Stomach (tissue), 8 donors: ENCODE measurements at regions not wholly inside any gene's neighbourhood (a gene's known extent, or its start where the extent isn't known, plus 50 kb on each side); places are given as distances from the start of the nearest gene placed in this dataset.

ENCODE experiments used
- DNase-seq, 2 donors: peaks; one replicate each; pipeline versions ENCODE4 v3.0.0 to v3.0.0-alpha.2; 2013 to 2019
- H3K27ac ChIP-seq, 5 donors: fragments of 200-600 bp in 4 of 5; sonication (generic) in 4 of 5; one replicate each; pipeline ENCODE4 v1.5.1; 2013 to 2019; ENCODE audit warnings: mild to moderate bottlenecking in 1 of 5, moderate library complexity in 1 of 5
- H3K27me3 ChIP-seq, 3 donors: fragments of 200-600 bp; sonication (generic); one replicate each; pipeline ENCODE4 v1.5.1; 2017 to 2019; ENCODE audit warnings: mixed run types in 1 of 3
- H3K36me3 ChIP-seq, 4 donors: fragments of 200-600 bp; sonication (generic); 1 replicate in 3 of 4; 2 replicates in 1 of 4; pipeline ENCODE4 v1.5.1; 2016 to 2019
- H3K4me1 ChIP-seq, 4 donors: fragments of 200-600 bp; sonication (generic); one replicate each; pipeline ENCODE4 v1.5.1; 2016 to 2019
- H3K4me3 ChIP-seq, 4 donors: fragments of 200-600 bp; sonication (generic) in 3 of 4; one replicate each; pipeline ENCODE4 v1.5.1; 2016 to 2019; ENCODE audit warnings: mild to moderate bottlenecking in 1 of 4
- H3K9me3 ChIP-seq, 4 donors: fragments of 200-600 bp; sonication (generic); one replicate each; pipeline ENCODE4 v1.5.1; 2016 to 2019
- EP300 ChIP-seq: sonication (generic); formaldehyde crosslinking; IDR thresholded peaks from one replicate; pipeline ENCODE4 v1.6.1; 2017; ENCODE audit warnings: antibody characterized with exemption
- POLR2A ChIP-seq, 4 donors: fragments of 450-650 bp; IDR thresholded peaks; one replicate each; pipeline ENCODE4 v1.6.1; 2016; ENCODE audit warnings: antibody characterized with exemption in 4 of 4, control low read depth in 2 of 4, mild to moderate bottlenecking in 1 of 4, moderate library complexity in 1 of 4
- POLR2AphosphoS5 ChIP-seq, 3 donors: sonication (generic); formaldehyde crosslinking; IDR thresholded peaks; one replicate each; pipeline ENCODE4 v1.6.1; 2016; ENCODE audit warnings: antibody characterized with exemption in 3 of 3
- WGBS, 5 donors: extraction: QIAGEN DNeasy Blood & Tissue Kit in 3 of 5; methylation state at CpG; one replicate each; pipeline versions ENCODE4 v1.1.5 to v1.1.7; 2013 to 2018; 5-methylcytosine and 5-hydroxymethylcytosine counted together
- intact Hi-C: fragments of 100-400 bp; cut with DNase I; formaldehyde crosslinking; loops from one replicate; pipeline ENCODE4 v1.15.1; 2023; ENCODE audit warnings: low total_unique reads
- TF ChIP-seq, protein P1 (sequence below), 7 experiments: fragments of 450-650 bp in 4 of 7; fragments of 200-600 bp in 3 of 7; sonication (generic) in 3 of 7; IDR thresholded peaks; one replicate each; pipeline ENCODE4 v1.5.1; 2016 to 2019; ENCODE audit warnings: antibody characterized with exemption in 7 of 7, control low read depth in 2 of 7, mild to moderate bottlenecking in 1 of 7
- donor health status: healthy with polysubstance abuse.
- donor health status: Bipolar disorder and iron deficiency.
- donor health status: healthy.

DNA sequence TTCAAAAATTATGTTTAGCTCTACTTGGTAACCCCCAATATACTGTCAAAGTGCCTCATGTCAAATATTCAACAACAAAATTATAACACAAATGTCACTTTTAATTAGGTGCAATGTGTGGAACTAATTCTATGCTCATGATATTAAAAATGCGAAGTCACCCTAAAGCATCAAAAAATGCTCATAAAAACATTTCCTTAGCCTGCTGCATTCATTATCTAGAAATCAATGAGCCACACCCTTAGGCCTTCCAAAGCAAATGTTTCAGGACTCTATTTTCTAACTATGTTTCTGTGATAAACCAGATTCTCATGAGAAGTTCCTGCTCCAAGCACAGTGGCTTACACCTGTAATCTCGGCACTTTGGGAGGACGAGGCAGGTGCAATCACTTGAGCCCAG lies 75.0 kb upstream of the ANK3 start:
- intact Hi-C loops: no loop called here
- WGBS, 5 donors: 77 to 93% (median 86%) methylated on average over 3 of the region's 3 CpGs
- Histone ChIP-seq H3K36me3 (no peaks in the 10 kb centered on the region), H3K9me3 (no peaks in the 10 kb centered on the region), H3K27me3 (no peaks in the 10 kb centered on the region), H3K27ac (no peak overlapping the region), H3K4me3 (no peak overlapping the region), H3K4me1 (no peaks in the 10 kb centered on the region)
- TF ChIP-seq POLR2AphosphoS5 (IDR thresholded peaks at IDR 0.05): no peak
- TF ChIP-seq POLR2A (IDR thresholded peaks at IDR 0.05): no peak
- TF ChIP-seq EP300: no peak
- TF ChIP-seq, protein P1, sequence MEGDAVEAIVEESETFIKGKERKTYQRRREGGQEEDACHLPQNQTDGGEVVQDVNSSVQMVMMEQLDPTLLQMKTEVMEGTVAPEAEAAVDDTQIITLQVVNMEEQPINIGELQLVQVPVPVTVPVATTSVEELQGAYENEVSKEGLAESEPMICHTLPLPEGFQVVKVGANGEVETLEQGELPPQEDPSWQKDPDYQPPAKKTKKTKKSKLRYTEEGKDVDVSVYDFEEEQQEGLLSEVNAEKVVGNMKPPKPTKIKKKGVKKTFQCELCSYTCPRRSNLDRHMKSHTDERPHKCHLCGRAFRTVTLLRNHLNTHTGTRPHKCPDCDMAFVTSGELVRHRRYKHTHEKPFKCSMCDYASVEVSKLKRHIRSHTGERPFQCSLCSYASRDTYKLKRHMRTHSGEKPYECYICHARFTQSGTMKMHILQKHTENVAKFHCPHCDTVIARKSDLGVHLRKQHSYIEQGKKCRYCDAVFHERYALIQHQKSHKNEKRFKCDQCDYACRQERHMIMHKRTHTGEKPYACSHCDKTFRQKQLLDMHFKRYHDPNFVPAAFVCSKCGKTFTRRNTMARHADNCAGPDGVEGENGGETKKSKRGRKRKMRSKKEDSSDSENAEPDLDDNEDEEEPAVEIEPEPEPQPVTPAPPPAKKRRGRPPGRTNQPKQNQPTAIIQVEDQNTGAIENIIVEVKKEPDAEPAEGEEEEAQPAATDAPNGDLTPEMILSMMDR (IDR thresholded peaks at IDR 0.05): no peak
- DNase-seq: no peak

DNA sequence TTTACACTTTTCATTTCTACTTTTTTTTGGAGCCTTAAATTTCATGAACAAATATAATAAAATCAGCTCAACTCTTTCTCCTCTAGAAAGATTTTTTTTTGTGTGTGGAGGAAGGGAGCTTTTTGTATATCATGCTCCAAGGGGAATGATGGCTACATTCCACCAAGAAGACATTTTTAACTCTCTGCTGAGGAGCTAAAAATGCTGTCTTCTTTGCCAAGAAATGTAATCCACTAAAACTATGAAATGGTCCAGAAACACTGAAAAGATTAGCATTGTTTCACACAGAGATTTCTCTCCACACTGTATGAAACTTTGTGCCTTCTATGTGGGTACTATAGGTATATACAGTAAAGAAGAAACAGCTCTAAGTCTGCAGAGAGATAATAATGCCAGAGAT lies 74.1 kb upstream of the ANK3 start:
- no peak for TF ChIP-seq EP300
- no peak for TF ChIP-seq POLR2A (IDR thresholded peaks at IDR 0.05)
- TF ChIP-seq, protein P1 (IDR thresholded peaks at IDR 0.05): no peak
- no peak for TF ChIP-seq POLR2AphosphoS5 (IDR thresholded peaks at IDR 0.05)
- DNase-seq: peak in 1 of 2 donors; percentile 44
- Histone ChIP-seq H3K27ac (no peak overlapping the region), H3K9me3 (no peaks in the 10 kb centered on the region), H3K27me3 (no peaks in the 10 kb centered on the region), H3K4me1 (no peaks in the 10 kb centered on the region), H3K4me3 (no peak overlapping the region), H3K36me3 (no peaks in the 10 kb centered on the region)
- intact Hi-C loops: no loop called here

GRCh38 chr10:60461688-60462087 lies 72.0 kb upstream of the ANK3 start:
- no peaks in the 10 kb centered on the region for H3K27me3 ChIP-seq
- H3K27ac ChIP-seq: no peak overlapping the region
- H3K9me3 ChIP-seq: no peaks in the 10 kb centered on the region
- WGBS, 5 donors: 83 to 87% (median 84%) methylated on average over 7 of the region's 7 CpGs
- no peak for DNase-seq
- intact Hi-C loops: no loop called here
- H3K4me1 ChIP-seq: no peaks in the 10 kb centered on the region
- no peaks in the 10 kb centered on the region for H3K36me3 ChIP-seq
- no peak for TF ChIP-seq POLR2AphosphoS5 (IDR thresholded peaks at IDR 0.05)
- TF ChIP-seq, protein P1 (IDR thresholded peaks at IDR 0.05): no peak
- TF ChIP-seq EP300: no peak
- no peak for TF ChIP-seq POLR2A (IDR thresholded peaks at IDR 0.05)
- H3K4me3 ChIP-seq: no peak overlapping the region

DNA sequence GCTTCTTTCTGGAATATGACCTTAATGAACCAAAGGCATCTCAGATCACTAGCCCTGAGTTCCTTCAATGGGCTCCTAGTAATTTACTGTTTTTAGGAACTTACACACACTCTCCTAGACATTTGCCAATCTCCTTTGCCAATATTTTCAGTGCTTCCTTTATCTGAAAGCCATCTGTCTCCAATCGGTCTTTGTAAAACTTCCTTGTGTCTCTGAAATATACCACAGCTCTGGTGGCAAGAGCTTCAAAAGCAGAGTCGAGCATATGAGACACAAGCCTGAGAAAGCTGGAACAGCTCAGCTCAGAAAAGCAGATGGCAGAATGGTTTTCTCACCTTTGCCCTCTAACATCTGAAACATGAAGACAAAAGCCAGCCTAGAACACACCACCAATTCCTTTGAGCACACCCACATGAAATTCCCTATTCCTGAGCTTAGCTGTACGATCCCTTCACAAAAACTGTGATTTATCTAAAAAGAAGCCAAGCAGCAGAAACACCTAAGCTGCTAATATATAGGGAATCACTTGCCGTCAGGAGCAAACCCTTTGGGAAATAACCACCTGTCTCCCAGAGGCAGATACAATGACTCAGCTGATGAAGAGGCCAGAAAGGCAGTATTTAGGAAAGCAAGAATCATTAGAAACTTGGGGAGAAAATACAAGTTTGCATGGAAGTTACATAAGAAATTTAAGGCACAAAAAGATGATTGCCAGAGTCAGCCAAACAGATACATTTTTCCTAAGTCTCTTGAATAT lies 70.2 kb upstream of the ANK3 start:
- Histone ChIP-seq H3K27ac (no peak overlapping the region), H3K4me1 (no peaks in the 10 kb centered on the region), H3K9me3 (no peaks in the 10 kb centered on the region), H3K36me3 (no peaks in the 10 kb centered on the region), H3K27me3 (no peaks in the 10 kb centered on the region), H3K4me3 (no peak overlapping the region)
- 49 to 77% (median 70%) methylated on average over 4 of the region's 4 CpGs for WGBS, 5 donors
- TF ChIP-seq, protein P1 (IDR thresholded peaks at IDR 0.05): no peak
- no peak for TF ChIP-seq POLR2A (IDR thresholded peaks at IDR 0.05)
- no peak for TF ChIP-seq POLR2AphosphoS5 (IDR thresholded peaks at IDR 0.05)
- TF ChIP-seq EP300: no peak
- intact Hi-C loops: no loop called here
- no peak for DNase-seq
